Trophoblast cell (in vitro differentiated cells and primary cell): ENCODE measurements at regions not wholly inside any gene's neighbourhood (a gene's known extent, or its start where the extent isn't known, plus 50 kb on each side); places are given as distances from the start of the nearest gene placed in this dataset.
A peak's percentile ranks its signal among the peaks of the same experiment; 100 is the strongest.

Experiments
- DNase-seq, 2 donors: peaks; one replicate each; pipeline ENCODE4 v3.0.0-alpha.2; 2016
- H2AFZ ChIP-seq: 2 replicates; pipeline ENCODE4 v1.6.1; 2013; ENCODE audit warnings: low read length, moderate library complexity, mild to moderate bottlenecking; ENCODE audit not compliant: insufficient read depth, poor library complexity
- H2AK5ac ChIP-seq: 2 replicates; pipeline ENCODE4 v1.6.1; 2013; ENCODE audit warnings: mild to moderate bottlenecking, low read length
- H2BK120ac ChIP-seq: 2 replicates; pipeline ENCODE4 v1.6.1; 2013; ENCODE audit warnings: low read length, mild to moderate bottlenecking, moderate library complexity; ENCODE audit not compliant: insufficient read depth, poor library complexity
- H2BK12ac ChIP-seq: 2 replicates; pipeline ENCODE4 v1.6.1; 2013; ENCODE audit warnings: mild to moderate bottlenecking, low read length, moderate library complexity
- H2BK5ac ChIP-seq: 2 replicates; pipeline ENCODE4 v1.6.1; 2013; ENCODE audit warnings: low read length, low read depth, moderate library complexity, mild to moderate bottlenecking; ENCODE audit not compliant: poor library complexity
- H3K14ac ChIP-seq: 2 replicates; pipeline ENCODE4 v1.6.1; 2013; ENCODE audit warnings: mild to moderate bottlenecking, low read length
- H3K18ac ChIP-seq: 2 replicates; pipeline ENCODE4 v1.6.1; 2013; ENCODE audit warnings: mild to moderate bottlenecking, low read length
- H3K23ac ChIP-seq: 2 replicates; pipeline ENCODE4 v1.6.1; 2013; ENCODE audit warnings: low read length
- H3K27ac ChIP-seq: 2 replicates; pipeline ENCODE4 v1.5.1; 2013; ENCODE audit warnings: low read depth, mild to moderate bottlenecking, inconsistent platforms, low read length, moderate library complexity
- H3K27me3 ChIP-seq: 2 replicates; pipeline ENCODE4 v1.6.1; 2013; ENCODE audit warnings: inconsistent platforms, mild to moderate bottlenecking, low read length, moderate library complexity; ENCODE audit not compliant: insufficient read depth
- H3K36me3 ChIP-seq, 2 experiments: 1 replicate in 1 of 2; 2 replicates in 1 of 2; pipeline ENCODE4 v1.6.1; 2013; ENCODE audit warnings: low read length in 2 of 2, mild to moderate bottlenecking in 2 of 2, moderate library complexity in 1 of 2; ENCODE audit not compliant: insufficient read depth in 2 of 2, control insufficient read depth in 1 of 2
- H3K4ac ChIP-seq: 2 replicates; pipeline ENCODE4 v1.6.1; 2013; ENCODE audit warnings: low read depth, mild to moderate bottlenecking, low read length, moderate library complexity
- H3K4me1 ChIP-seq, 2 experiments: 1 replicate in 1 of 2; 2 replicates in 1 of 2; pipeline ENCODE4 v1.6.1; 2013; ENCODE audit warnings: low read length in 2 of 2, mild to moderate bottlenecking in 2 of 2, moderate library complexity in 1 of 2; ENCODE audit not compliant: insufficient read depth in 2 of 2, control insufficient read depth in 1 of 2
- H3K4me2 ChIP-seq: 2 replicates; pipeline ENCODE4 v1.6.1; 2013; ENCODE audit warnings: inconsistent platforms, mild to moderate bottlenecking, low read length, moderate library complexity
- H3K4me3 ChIP-seq: 2 replicates; pipeline ENCODE4 v1.5.1; 2013; ENCODE audit warnings: mild to moderate bottlenecking, low read depth, low read length, inconsistent platforms
- H3K79me1 ChIP-seq: one replicate; pipeline ENCODE4 v1.6.1; 2013; ENCODE audit warnings: low read length
- H3K79me2 ChIP-seq: 2 replicates; pipeline ENCODE4 v1.6.1; 2013; ENCODE audit warnings: low read length, mild to moderate bottlenecking; ENCODE audit not compliant: control insufficient read depth, insufficient read depth, poor library complexity
- H3K9ac ChIP-seq: 2 replicates; pipeline ENCODE4 v1.6.1; 2013; ENCODE audit warnings: mild to moderate bottlenecking, low read length
- H3K9me3 ChIP-seq: 2 replicates; pipeline ENCODE4 v1.6.1; 2013; ENCODE audit warnings: low read depth, mild to moderate bottlenecking, control low read depth, inconsistent platforms, low read length; ENCODE audit not compliant: insufficient read depth
- H4K12ac ChIP-seq: 2 replicates; pipeline ENCODE4 v1.6.1; 2013; ENCODE audit warnings: low read depth, mild to moderate bottlenecking, low read length, moderate library complexity
- H4K8ac ChIP-seq: 2 replicates; pipeline ENCODE4 v1.6.1; 2013; ENCODE audit warnings: low read depth, mild to moderate bottlenecking, low read length, moderate library complexity
- H4K91ac ChIP-seq: one replicate; pipeline ENCODE4 v1.6.1; 2013; ENCODE audit warnings: low read depth, mild to moderate bottlenecking, low read length, moderate library complexity
- WGBS: extraction: QIAGEN DNeasy Blood & Tissue Kit; methylation state at CpG from one replicate; pipeline ENCODE4 v1.1.7; 2013; ENCODE audit warnings: missing lambda C conversion rate; ENCODE audit not compliant: insufficient read length, insufficient coverage; ENCODE audit errors: extremely low coverage; 5-methylcytosine and 5-hydroxymethylcytosine counted together

DNA sequence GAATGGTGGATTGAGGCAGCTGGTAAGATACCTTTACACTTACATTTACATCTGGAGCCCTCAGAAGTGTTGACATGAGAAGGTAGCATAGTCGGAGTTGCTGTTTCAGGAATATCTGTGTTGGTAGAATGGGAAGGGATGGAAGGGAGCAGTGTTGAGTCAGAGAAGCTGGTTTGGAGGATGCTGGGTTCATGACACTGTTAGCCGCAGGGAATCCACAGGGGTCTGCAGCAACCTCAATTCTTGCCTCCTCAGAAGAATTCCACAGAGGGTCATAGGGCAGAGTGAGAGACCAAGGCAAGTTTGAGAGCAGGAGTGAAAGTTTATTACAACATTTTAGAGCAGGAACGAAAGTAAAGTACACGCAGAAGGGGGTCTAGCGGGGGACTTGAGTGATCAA lies 536.8 kb downstream of the QKI start:
- no peaks in the 10 kb centered on the region for H3K36me3 ChIP-seq
- peak overlapping the region; percentile 38 for H2BK120ac ChIP-seq
- no peak overlapping the region for H4K12ac ChIP-seq
- DNase-seq = no peak
- no peak overlapping the region for H2AFZ ChIP-seq
- no peak overlapping the region for H3K4ac ChIP-seq
- no peak overlapping the region for H3K27ac ChIP-seq
- WGBS = no CpG with 5 or more reads among the region's 5 CpGs
- no peak overlapping the region for H3K23ac ChIP-seq
- H4K91ac ChIP-seq = no peak overlapping the region
- no peaks in the 10 kb centered on the region for H3K79me2 ChIP-seq
- H2BK5ac ChIP-seq = no peak overlapping the region
- H3K4me3 ChIP-seq = no peak overlapping the region
- H3K9ac ChIP-seq = no peak overlapping the region
- no peaks in the 10 kb centered on the region for H3K9me3 ChIP-seq
- peak overlapping the region; percentile 13 for H2BK12ac ChIP-seq
- H3K4me2 ChIP-seq = no peak overlapping the region
- no peaks in the 10 kb centered on the region for H3K27me3 ChIP-seq
- H3K4me1 ChIP-seq = peaks cover 4 to 5% of the 10 kb centered on the region in 2 experiments
- H3K79me1 ChIP-seq = no peaks in the 10 kb centered on the region
- no peak overlapping the region for H3K14ac ChIP-seq
- no peak overlapping the region for H4K8ac ChIP-seq
- no peak overlapping the region for H2AK5ac ChIP-seq
- H3K18ac ChIP-seq = no peak overlapping the region

DNA sequence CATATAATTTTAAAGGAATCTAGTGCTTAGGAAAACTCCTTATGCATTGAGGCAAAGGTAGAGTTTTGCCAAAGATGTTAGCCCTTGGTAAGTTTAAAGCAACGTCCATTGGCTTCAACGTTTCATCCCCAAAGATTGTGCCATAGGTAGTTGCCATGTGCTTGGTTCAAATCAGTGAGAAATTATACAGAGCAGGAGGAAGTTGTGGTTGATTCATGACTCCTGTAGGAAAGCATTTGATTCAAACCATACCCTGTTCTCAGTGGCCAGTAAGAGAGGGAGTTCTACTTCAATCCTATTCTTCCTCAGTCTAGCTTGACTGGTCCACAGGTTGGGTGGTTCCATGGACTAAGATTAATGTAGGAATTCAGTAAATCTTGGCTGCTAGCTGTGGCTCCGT lies 535.6 kb downstream of the QKI start:
- Histone ChIP-seq H3K4me3 (no peak overlapping the region), H3K14ac (no peak overlapping the region), H3K4me1 (peaks cover 8 to 10% of the 10 kb centered on the region in 2 experiments), H2AK5ac (no peak overlapping the region), H3K36me3 (no peaks in the 10 kb centered on the region), H3K27me3 (no peaks in the 10 kb centered on the region), H3K9ac (no peak overlapping the region), H2BK12ac (no peak overlapping the region), H3K23ac (no peak overlapping the region), H2BK120ac (no peak overlapping the region), H4K12ac (no peak overlapping the region), H3K18ac (no peak overlapping the region), H2AFZ (no peak overlapping the region), H4K8ac (no peak overlapping the region), H3K27ac (no peak overlapping the region), H2BK5ac (no peak overlapping the region), H3K79me1 (no peaks in the 10 kb centered on the region), H3K9me3 (no peaks in the 10 kb centered on the region), H4K91ac (no peak overlapping the region), H3K79me2 (no peaks in the 10 kb centered on the region), H3K4ac (no peak overlapping the region), H3K4me2 (no peak overlapping the region)
- DNase-seq = no peak
- no CpG with 5 or more reads among the region's 3 CpGs for WGBS

- H3K18ac ChIP-seq = no peak overlapping the region
- H2BK120ac ChIP-seq = no peak overlapping the region
- H3K14ac ChIP-seq = no peak overlapping the region
- no peaks in the 10 kb centered on the region for H3K79me2 ChIP-seq
- no peaks in the 10 kb centered on the region for H3K27me3 ChIP-seq
- no peak overlapping the region for H4K91ac ChIP-seq
- H3K23ac ChIP-seq = no peak overlapping the region
- H2AK5ac ChIP-seq = no peak overlapping the region
- no peak overlapping the region for H3K27ac ChIP-seq
- H2AFZ ChIP-seq = no peak overlapping the region
- H4K12ac ChIP-seq = no peak overlapping the region
- H3K9ac ChIP-seq = no peak overlapping the region
- no peaks in the 10 kb centered on the region for H3K36me3 ChIP-seq
- H3K79me1 ChIP-seq = no peaks in the 10 kb centered on the region
- H3K4me3 ChIP-seq = no peak overlapping the region
- no peak overlapping the region for H3K4ac ChIP-seq
- no peaks in the 10 kb centered on the region for H3K9me3 ChIP-seq
- no peak for DNase-seq
- no CpG with 5 or more reads among the region's 4 CpGs for WGBS
- H2BK12ac ChIP-seq = no peak overlapping the region
- H3K4me2 ChIP-seq = no peak overlapping the region
- no peak overlapping the region for H4K8ac ChIP-seq
- H2BK5ac ChIP-seq = no peak overlapping the region
- peaks cover 6 to 10% of the 10 kb centered on the region in 2 experiments for H3K4me1 ChIP-seq
Observed at GRCh38 chr6:163949431-163949830, 534.9 kb downstream of the QKI start.

- H3K4ac ChIP-seq = no peak overlapping the region
- no peak overlapping the region for H2AFZ ChIP-seq
- H3K27ac ChIP-seq = no peak overlapping the region
- H3K18ac ChIP-seq = no peak overlapping the region
- H3K4me3 ChIP-seq = no peak overlapping the region
- no peak overlapping the region for H2AK5ac ChIP-seq
- no peaks in the 10 kb centered on the region for H3K9me3 ChIP-seq
- no peak overlapping the region for H4K91ac ChIP-seq
- H3K23ac ChIP-seq = no peak overlapping the region
- no peak overlapping the region for H2BK12ac ChIP-seq
- no peaks in the 10 kb centered on the region for H3K27me3 ChIP-seq
- no peak overlapping the region for H2BK5ac ChIP-seq
- H3K4me2 ChIP-seq = no peak overlapping the region
- H3K79me1 ChIP-seq = no peaks in the 10 kb centered on the region
- no peak overlapping the region for H4K8ac ChIP-seq
- no CpG with 5 or more reads among the region's 5 CpGs for WGBS
- no peak overlapping the region for H4K12ac ChIP-seq
- peaks cover 6 to 10% of the 10 kb centered on the region in 2 experiments for H3K4me1 ChIP-seq
- no peak overlapping the region for H3K14ac ChIP-seq
- no peaks in the 10 kb centered on the region for H3K79me2 ChIP-seq
- H2BK120ac ChIP-seq = no peak overlapping the region
- no peak overlapping the region for H3K9ac ChIP-seq
- DNase-seq = no peak
- H3K36me3 ChIP-seq = no peaks in the 10 kb centered on the region
Observed at GRCh38 chr6:163948250-163948649, 533.7 kb downstream of the QKI start.
